HG02885 (cell line): ENCODE measurements at regions not wholly inside any gene's neighbourhood (a gene's known extent, or its start where the extent isn't known, plus 50 kb on each side); places are given as distances from the start of the nearest gene placed in this dataset.
"Not testable (repeated sequence)": the region's sequence is repeated elsewhere in the genome, so short reads cannot be mapped to it uniquely, and the experiment has no call there.

Source experiments
- ATAC-seq: cut with Tn5 transposase; IDR thresholded peaks from one replicate; pipeline ENCODE4 v1.9.1; 2021; ENCODE audit warnings: mild to moderate bottlenecking; ENCODE audit not compliant: unreplicated experiment, poor library complexity

- no peak for ATAC-seq
Measured at GRCh38 chr12:83244001-83244400, 557.3 kb downstream of the TMTC2 start.

DNA sequence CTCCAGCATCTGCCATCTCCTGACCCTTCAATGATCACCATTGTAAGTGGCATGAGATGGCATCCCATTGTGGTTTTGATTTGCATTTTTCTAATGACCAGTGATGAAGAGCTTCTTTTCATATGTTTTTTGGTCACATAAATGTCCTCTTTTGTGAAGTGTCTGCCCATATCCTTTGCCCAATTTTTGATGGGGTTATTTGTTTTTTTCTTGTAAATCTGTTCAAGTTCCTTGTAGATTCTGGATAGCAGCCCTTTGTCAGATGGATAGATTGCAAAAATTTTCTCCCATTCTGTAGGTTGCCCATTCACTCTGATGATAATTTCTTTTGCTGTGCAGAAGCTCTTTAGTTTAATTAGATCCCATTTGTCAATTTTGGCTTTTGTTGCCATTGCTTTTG lies 547.3 kb downstream of the TMTC2 start:
- not testable (repeated sequence) for ATAC-seq

- ATAC-seq = not testable (repeated sequence)
Measured at GRCh38 chr12:83226960-83227359, 540.3 kb downstream of the TMTC2 start.

GRCh38 chr12:83225806-83226205 lies 539.1 kb downstream of the TMTC2 start:
- ATAC-seq = no peak

- no peak for ATAC-seq
Measured at GRCh38 chr12:83224012-83224411, 537.3 kb downstream of the TMTC2 start.

DNA sequence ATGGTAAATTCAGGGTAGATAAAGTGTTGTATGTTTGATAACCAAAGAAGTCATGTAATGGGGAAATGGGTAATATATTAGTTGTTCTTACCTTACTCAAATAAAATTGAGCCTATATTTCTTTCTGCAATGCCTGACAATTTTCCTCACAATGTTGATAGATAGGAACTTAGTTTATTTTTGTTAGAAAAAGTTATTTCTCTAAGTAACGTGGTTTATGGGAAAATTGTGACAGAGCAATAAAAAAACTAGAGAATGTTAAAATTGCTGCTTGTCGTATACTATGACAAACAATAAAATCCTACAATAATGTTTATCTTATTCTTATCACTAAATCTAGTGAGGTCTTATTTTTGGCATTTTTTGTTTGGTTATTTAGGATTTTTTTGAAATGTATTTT lies 534.1 kb downstream of the TMTC2 start:
- no peak for ATAC-seq

- no peak for ATAC-seq
Measured at GRCh38 chr12:83216230-83216629, 529.5 kb downstream of the TMTC2 start.

DNA sequence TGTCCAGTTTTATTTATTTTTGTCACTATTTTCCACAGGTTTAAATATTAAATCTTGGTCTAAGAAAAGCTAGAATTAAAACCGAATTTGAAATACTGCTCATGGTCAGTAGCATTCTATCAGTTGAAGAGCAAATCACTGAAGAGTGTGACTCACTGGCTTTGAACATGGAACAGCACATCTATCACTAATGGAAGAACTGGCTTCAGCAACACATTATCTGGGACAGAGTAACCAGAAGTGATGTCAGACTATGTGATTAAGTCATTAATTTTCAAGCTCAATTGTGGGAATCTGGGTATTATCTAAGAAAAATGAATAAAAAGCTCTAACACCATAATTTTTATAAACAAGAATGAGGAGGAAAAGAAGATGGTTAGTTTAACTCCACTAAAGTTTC lies 527.5 kb downstream of the TMTC2 start:
- ATAC-seq = no peak

DNA sequence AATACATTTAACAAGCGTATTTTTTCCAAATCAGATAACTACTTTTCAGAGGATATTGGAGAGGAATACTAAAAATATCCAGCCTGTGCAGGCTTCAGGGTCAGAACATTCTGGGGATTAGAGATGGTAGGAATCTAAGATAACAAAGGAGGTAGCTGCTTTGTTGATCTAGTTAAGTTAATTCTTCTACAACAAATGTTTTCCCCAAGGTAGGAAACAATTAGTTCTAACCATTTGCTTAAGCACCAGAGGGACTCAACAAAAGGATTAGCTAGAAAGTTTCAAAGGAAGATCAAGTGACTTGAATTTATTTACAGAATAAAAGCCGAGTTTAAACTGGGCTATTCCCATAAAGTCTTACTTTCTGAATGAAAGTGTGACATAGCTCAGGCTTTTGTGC lies 524.2 kb downstream of the TMTC2 start:
- no peak for ATAC-seq

GRCh38 chr12:83199069-83199468 lies 512.4 kb downstream of the TMTC2 start:
- ATAC-seq = no peak

- ATAC-seq = no peak
Measured at GRCh38 chr12:83198291-83199015, 511.7 kb downstream of the TMTC2 start.

GRCh38 chr12:83197483-83197914 lies 510.8 kb downstream of the TMTC2 start:
- ATAC-seq = no peak

- no peak for ATAC-seq
Measured at GRCh38 chr12:83196694-83197350, 510.1 kb downstream of the TMTC2 start.

GRCh38 chr12:83190631-83191390 lies 504.1 kb downstream of the TMTC2 start:
- no peak for ATAC-seq

GRCh38 chr12:83186419-83186818 lies 499.7 kb downstream of the TMTC2 start:
- no peak for ATAC-seq

GRCh38 chr12:83185241-83185640 lies 498.5 kb downstream of the TMTC2 start:
- ATAC-seq = no peak
